Heart left ventricle (tissue), 16 donors: ENCODE measurements at regions not wholly inside any gene's neighbourhood (a gene's known extent, or its start where the extent isn't known, plus 50 kb on each side); places are given as distances from the start of the nearest gene placed in this dataset.

Experiments used
- ATAC-seq, 4 donors: fragments of 200-7000 bp; cut with Tn5 transposase; one replicate each; pipeline ENCODE4 v1.9.1; 2020 to 2022; ENCODE audit warnings: moderate library complexity in 4 of 4, mild to moderate bottlenecking in 3 of 4, moderate number of reproducible peaks in 1 of 4
- DNase-seq, 5 donors: peaks; one replicate each; pipeline ENCODE4 v3.0.0-alpha.2; 2020
- H3K27ac ChIP-seq, 12 donors: fragments of 200-600 bp; sonication (generic) in 4 of 12; one replicate each; pipeline versions ENCODE4 v1.5.0 to v1.8.0; 2016 to 2022; ENCODE audit warnings: mild to moderate bottlenecking in 2 of 12
- H3K27me3 ChIP-seq, 9 donors: fragments of 200-600 bp; sonication (generic) in 2 of 9; one replicate each; pipeline versions ENCODE4 v1.5.1 to v1.8.0; 2016 to 2022; ENCODE audit warnings: mild to moderate bottlenecking in 3 of 9
- H3K36me3 ChIP-seq, 9 donors: fragments of 200-600 bp; sonication (generic) in 2 of 9; one replicate each; pipeline versions ENCODE4 v1.5.0 to v1.8.0; 2018 to 2022; ENCODE audit warnings: mild to moderate bottlenecking in 2 of 9
- H3K4me1 ChIP-seq, 12 donors: fragments of 200-600 bp; sonication (generic) in 4 of 12; one replicate each; pipeline versions ENCODE4 v1.5.0 to v1.8.0; 2016 to 2022; ENCODE audit warnings: mild to moderate bottlenecking in 3 of 12
- H3K4me3 ChIP-seq, 12 donors: fragments of 200-600 bp; sonication (generic) in 4 of 12; one replicate each; pipeline versions ENCODE4 v1.5.0 to v1.8.0; 2017 to 2022; ENCODE audit warnings: mild to moderate bottlenecking in 9 of 12, moderate library complexity in 4 of 12
- H3K9me3 ChIP-seq, 12 donors: fragments of 200-600 bp; sonication (generic) in 4 of 12; one replicate each; pipeline versions ENCODE4 v1.5.0 to v1.8.0; 2016 to 2022; ENCODE audit warnings: mild to moderate bottlenecking in 1 of 12
- CTCF ChIP-seq, 12 donors: fragments of 200-600 bp; sonication (generic) in 4 of 12; IDR thresholded peaks; one replicate each; pipeline versions ENCODE4 v1.5.0 to v1.8.0; 2018 to 2022; ENCODE audit warnings: antibody characterized with exemption in 12 of 12, mild to moderate bottlenecking in 5 of 12
- POLR2A ChIP-seq, 2 donors: fragments of 450-650 bp; IDR thresholded peaks; one replicate each; pipeline ENCODE4 v1.6.1; 2017; ENCODE audit warnings: antibody characterized with exemption in 2 of 2, mild to moderate bottlenecking in 2 of 2, moderate library complexity in 2 of 2
- whole genome bisulfite sequencing, 4 donors: extraction: QIAGEN DNeasy Blood & Tissue Kit in 2 of 4; methylation state at CpG; one replicate each; pipeline versions ENCODE4 v1.1.5 to v1.1.7; 2013 to 2018; 5-methylcytosine and 5-hydroxymethylcytosine counted together
- intact Hi-C, 10 donors: fragments of 100-400 bp; cut with DNase I; formaldehyde crosslinking; loops; one replicate each; pipeline versions ENCODE4 v1.11.1 to v1.14.2; 2022
- donor health status: ischemic (EF 13 %, LVEDD 7.1; RV severe dilation, severe dysfunction).
- donor health status: healthy with polysubstance abuse.
- donor health status: DM: no; HTN: yes; CAD: no.
- donor health status: DM: no; HTN: no; CAD: no.
- donor health status: ischemic (EF 25% LVEDD 6.9; RV normal size, moderate dysfunction).
- donor health status: ischemic (EF 25% LVEDD 5.7; RV mildly dilated, moderate dysfunction).
- donor health status: healthy.
- donor health status: DM: yes; HTN: yes; CAD: no.
- donor health status: ischemic (EF 35%, LVEDD 5.7; RV mildly dilated, moderate dysfunction).
- donor health status: nonischemic (EF 11% LVEDD 7.7; RV severe dilation, severe dysfunction).
- donor health status: DM: yes; HTN: yes; CAD: no.
- donor health status: PGD.
- donor health status: ischemic (EF 29% LVEDD 5.4; RV normal size, mild dysfunction).
- donor health status: nonischemic (EF 23%, LVEDD 6.1; RV moderate dilation, normal function).

GRCh38 chr13:64305246-64305645, 2889.6 kb upstream of the PCDH20 start:
- no peak for DNase-seq
- Histone ChIP-seq H3K27me3 (no peaks in the 10 kb centered on the region), H3K9me3 (peaks cover 0 to 27% (median 0%) of the 10 kb centered on the region in 12 donors), H3K4me3 (no peak overlapping the region), H3K27ac (no peak overlapping the region), H3K36me3 (no peaks in the 10 kb centered on the region), H3K4me1 (no peaks in the 10 kb centered on the region)
- intact Hi-C loops: no loop called here
- TF ChIP-seq CTCF (IDR thresholded peaks at IDR 0.05): no peak
- ATAC-seq: no peak

GRCh38 chr13:64300239-64300638, 2884.6 kb upstream of the PCDH20 start:
- no peak for ATAC-seq
- no peaks in the 10 kb centered on the region for H3K36me3 ChIP-seq
- no peak overlapping the region for H3K27ac ChIP-seq
- intact Hi-C loops: no loop called here
- no peaks in the 10 kb centered on the region for H3K4me1 ChIP-seq
- DNase-seq: no peak
- TF ChIP-seq POLR2A (IDR thresholded peaks at IDR 0.05): no peak
- no peak for TF ChIP-seq CTCF (IDR thresholded peaks at IDR 0.05)
- peaks cover 0 to 17% (median 0%) of the 10 kb centered on the region in 12 donors for H3K9me3 ChIP-seq
- H3K4me3 ChIP-seq: no peak overlapping the region
- no peaks in the 10 kb centered on the region for H3K27me3 ChIP-seq

GRCh38 chr13:64293923-64294322, 2878.3 kb upstream of the PCDH20 start:
- TF ChIP-seq POLR2A (IDR thresholded peaks at IDR 0.05): no peak
- no peak for TF ChIP-seq CTCF (IDR thresholded peaks at IDR 0.05)
- Histone ChIP-seq H3K36me3 (no peaks in the 10 kb centered on the region), H3K27ac (no peak overlapping the region), H3K4me3 (no peak overlapping the region), H3K9me3 (peaks cover 0 to 6% (median 0%) of the 10 kb centered on the region in 12 donors), H3K4me1 (no peaks in the 10 kb centered on the region), H3K27me3 (no peaks in the 10 kb centered on the region)
- no peak for ATAC-seq
- intact Hi-C loops: no loop called here
- no peak for DNase-seq

- H3K27ac ChIP-seq: no peak overlapping the region
- no peaks in the 10 kb centered on the region for H3K4me1 ChIP-seq
- no peak overlapping the region for H3K4me3 ChIP-seq
- no peak for TF ChIP-seq CTCF (IDR thresholded peaks at IDR 0.05)
- no peak for TF ChIP-seq POLR2A (IDR thresholded peaks at IDR 0.05)
- intact Hi-C loops: no loop called here
- H3K36me3 ChIP-seq: no peaks in the 10 kb centered on the region
- peaks cover 0 to 15% (median 0%) of the 10 kb centered on the region in 12 donors for H3K9me3 ChIP-seq
- ATAC-seq: no peak
- no peaks in the 10 kb centered on the region for H3K27me3 ChIP-seq
- DNase-seq: no peak
- 72 to 86% (median 76%) methylated on average over 3 of the region's 3 CpGs for WGBS, 4 donors
These were observed 2874.1 kb upstream of the PCDH20 start for GRCh38 chr13:64289702-64290101.
